Fibroblast of skin of back (primary cell): ENCODE measurements at regions not wholly inside any gene's neighbourhood (a gene's known extent, or its start where the extent isn't known, plus 50 kb on each side); places are given as distances from the start of the nearest gene placed in this dataset.
A peak's percentile ranks its signal among the peaks of the same experiment; 100 is the strongest.

Source experiments
- DNase-seq: peaks from one replicate; pipeline ENCODE4 v3.0.0-alpha.2; 2013

DNA sequence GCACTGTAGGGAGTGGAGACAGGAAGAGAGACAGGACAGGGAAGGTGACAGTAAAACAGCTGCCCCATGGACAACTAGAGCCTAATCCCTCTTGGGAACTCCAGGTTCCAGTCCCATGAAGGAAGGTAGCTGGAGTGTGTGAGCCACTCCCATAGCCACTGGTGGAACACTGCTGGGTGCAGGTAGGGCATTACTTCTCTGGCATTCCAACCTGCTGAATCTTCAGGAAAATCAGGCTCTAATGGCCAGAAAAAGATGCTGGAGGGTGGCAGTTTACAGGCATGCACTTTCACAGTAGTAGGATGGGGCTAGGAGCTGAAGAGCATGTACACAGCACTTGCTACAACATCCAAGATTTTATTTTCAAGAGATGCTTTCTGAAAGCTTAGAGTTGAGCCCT is 259.4 kb downstream of the AUH start:
- no peak for DNase-seq

- peak; percentile 52 for DNase-seq
Measured at GRCh38 chr9:91103931-91104330, 257.8 kb downstream of the AUH start.

- DNase-seq, result no peak
Measured at GRCh38 chr9:91106415-91107081, 255.2 kb downstream of the AUH start.

DNA sequence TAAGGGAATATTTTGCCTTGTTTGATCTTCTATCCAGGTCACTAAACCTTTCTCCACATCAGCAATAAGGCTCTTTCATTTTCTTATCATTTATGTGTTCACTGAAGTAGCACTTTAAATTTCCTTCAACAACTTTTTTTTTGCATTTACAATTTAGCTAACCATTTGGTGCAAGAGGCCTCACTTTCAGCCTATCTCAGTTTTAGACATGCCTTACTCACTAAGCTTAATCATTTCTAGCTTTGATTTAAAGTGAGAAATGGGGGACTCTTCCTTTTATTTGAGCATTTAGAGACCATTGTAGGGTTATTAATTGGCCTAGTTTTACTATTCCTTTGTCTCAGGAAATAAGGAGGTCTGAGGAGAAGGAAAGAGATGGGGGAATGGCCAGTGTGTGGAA is 250.5 kb downstream of the AUH start:
- DNase-seq, result no peak

DNA sequence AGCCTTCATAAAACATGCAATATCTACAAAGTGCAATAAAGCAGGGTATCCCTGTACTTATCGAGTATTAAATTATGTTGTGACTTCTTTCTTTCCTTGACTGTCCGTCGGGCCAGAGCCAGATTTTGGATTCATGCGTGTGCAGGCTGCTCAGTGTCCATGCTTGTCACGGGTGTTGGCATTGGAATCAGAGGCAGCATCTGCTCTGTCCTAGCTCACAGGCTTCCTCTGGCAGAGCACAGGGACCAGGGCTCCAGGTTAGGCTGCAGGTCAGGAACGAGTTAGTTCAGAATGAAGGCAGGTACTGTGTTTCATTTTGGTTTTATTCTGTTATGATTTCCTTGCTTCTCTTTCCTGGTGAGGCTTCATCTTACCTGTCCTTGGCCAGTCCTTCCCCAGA is 249.8 kb downstream of the AUH start:
- no peak for DNase-seq

GRCh38 chr9:91113016-91113415 is 248.7 kb downstream of the AUH start:
- DNase-seq, result no peak

DNA sequence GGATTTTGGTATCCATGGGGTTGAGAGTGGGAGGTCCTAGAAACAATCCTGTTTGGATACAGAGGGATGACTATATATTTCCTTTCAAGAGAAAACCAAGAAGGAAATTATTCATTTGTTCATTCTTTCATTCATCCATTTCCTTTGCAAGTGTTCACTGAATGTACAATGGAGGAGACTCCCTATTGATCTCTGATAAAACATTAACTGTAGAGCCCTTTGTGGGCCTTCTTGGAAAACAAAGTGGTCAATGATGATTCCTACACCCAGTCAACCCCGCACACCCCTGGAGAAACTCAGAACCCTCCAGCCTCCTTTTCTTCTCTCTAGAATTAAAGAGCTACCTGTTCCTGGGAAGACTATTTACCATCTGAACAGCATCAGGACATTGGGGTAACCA is 247.3 kb downstream of the AUH start:
- DNase-seq, result no peak

DNA sequence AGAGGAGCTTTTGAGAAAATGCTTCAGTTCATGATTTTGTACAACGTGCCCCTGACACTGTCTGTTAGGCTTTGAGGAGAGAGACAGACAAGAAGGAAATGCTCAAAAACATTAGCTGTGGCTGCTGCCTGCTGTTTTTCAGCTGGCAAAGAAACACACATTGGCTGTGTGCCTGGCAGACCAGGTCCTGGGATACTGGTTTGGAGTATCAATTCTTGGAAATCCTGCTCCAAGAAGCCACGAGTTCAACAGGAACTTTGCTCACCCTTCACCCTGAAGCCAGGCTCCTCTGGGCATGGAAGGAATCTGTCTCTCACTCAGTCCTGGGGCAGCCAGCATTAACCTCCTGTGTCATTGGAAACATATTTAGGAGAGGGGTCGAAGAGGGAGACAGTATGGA is 245.5 kb downstream of the AUH start:
- no peak for DNase-seq

- DNase-seq, result no peak
Measured at GRCh38 chr9:91116711-91117110, 245.0 kb downstream of the AUH start.

DNA sequence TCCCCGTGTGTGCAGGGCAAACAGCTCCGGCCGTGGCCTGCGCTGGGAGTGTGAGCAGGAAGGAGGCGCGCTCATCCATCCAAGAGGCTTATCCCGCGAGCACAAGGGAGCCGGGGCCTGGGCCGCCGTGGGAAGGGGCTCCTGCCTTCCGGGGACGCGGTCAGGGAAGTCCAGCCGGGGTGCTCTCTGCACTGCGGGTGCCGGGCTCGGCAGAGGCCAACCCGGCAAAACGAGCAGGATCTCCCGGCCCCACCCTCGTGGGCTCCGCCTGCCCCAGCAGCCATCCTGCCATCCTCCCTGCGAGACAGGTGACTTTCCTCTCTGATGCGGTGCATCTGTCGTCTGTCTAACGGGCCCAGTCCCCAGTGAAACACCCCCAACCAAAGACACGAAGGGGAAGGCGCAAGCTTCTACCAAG is 244.2 kb downstream of the AUH start:
- no peak for DNase-seq

DNA sequence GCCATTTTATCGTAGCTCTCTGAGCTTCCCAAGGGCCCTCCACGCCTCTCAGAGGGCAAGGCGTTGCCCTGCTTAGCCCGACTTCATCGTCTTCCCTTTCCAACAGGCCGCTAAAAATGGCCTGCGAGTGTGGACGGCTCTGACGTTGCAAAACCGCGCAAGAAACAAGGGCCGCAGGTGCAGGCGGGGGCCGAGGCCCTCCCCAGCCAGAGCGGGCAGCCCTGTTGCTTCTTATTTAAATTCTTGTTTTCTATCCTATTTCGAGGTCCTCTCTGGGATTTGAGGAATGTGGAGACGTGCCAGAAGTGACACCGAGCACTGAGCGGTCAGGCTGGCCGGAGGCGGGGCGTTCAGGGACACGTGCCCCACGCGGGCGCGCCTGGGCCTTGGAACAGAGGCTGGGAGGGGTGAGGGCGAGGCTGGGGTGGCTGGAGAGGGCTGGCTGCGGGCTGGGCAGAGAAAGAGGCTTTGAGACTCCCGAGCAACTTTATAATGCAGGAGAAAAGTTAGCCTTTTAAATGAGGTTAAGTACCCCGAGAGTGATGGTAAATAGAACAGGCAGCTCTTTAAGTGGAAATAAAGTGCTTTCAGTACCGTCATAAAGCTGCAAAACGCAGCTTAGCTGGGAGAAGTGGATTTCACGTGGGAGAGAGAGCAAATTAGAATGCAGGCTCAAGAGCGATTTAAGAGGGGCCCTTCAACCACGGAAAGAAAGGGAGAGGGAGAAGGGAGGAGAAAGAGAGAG is 243.6 kb downstream of the AUH start:
- DNase-seq, result peak; percentile 89

GRCh38 chr9:91118704-91119025 is 243.1 kb downstream of the AUH start:
- peak; percentile 46 for DNase-seq

GRCh38 chr9:91119142-91119541 is 242.6 kb downstream of the AUH start:
- DNase-seq, result peak; percentile 82

- DNase-seq, result peak; percentile 93
Measured at GRCh38 chr9:91119679-91120078, 242.0 kb downstream of the AUH start.

DNA sequence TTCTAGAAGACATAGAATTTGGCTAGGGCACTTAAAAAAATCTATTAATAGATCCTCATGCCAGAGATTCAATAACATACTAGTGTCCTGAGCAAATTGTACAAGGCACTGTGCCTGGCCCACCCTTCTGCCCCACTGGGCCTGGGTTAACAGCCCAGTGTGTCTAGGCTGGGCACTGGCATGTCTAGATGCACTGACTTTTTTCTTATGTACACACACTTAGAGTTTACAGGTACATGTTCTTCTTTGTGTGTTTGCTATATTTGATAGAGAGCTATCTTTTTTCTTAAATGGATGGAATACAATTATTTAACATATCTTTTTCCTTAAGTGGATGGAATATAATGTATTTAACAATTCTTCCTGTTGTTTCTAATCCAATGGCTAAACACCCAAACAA is 241.5 kb downstream of the AUH start:
- no peak for DNase-seq

DNA sequence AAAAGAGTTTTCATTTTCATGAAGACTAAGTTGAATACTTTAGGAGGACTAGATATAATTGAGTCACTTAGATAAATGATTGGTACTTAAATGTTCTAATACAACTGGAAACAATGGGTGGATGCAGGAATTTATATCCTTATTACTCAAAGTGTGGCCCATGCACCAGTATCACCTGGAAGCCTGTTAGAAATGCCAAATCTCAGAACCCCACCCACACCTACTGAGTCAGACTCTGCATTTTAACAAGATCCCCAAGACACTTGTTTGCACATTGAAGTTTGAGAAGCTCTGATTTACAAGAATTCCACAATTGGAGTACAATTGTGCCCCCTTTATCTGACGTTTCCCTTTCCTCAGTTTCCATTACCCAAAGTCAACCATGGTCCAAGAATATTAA is 239.0 kb downstream of the AUH start:
- DNase-seq, result no peak

DNA sequence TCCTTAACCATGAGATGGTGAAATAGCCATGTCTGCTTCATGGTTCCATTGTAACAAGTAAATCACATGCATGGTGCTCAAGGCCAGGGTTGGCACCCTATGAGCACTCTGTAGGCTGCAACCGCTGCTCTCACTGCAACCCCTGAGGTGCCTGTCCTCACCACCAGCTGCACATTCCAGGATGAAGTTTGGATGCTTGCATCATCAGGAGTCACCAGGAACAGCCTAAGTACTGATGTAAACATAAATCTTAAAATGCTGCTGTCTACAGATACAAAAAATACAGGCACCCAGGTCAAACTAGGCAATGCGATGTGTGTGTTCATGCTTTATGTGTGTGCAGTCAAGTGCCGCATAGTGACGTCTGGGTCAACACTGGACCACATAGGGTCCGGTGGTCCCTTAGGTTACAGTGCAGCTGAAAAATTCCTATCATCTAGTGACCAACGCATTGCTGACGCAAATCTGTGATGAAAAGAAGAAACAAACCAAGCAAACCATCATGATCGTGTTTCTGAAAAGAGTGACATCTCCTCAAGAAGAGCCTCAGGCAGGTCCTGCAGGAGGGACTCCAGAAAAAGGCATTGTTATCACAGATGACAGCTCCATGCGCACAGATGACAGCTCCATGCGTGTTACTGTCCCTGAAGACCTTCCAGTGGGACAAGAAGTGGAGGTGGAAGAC is 234.8 kb downstream of the AUH start:
- peak; percentile 49 for DNase-seq

- DNase-seq, result peak; percentile 24
Measured at GRCh38 chr9:91127653-91128052, 234.1 kb downstream of the AUH start.

GRCh38 chr9:91130796-91131318 is 230.9 kb downstream of the AUH start:
- DNase-seq, result no peak

DNA sequence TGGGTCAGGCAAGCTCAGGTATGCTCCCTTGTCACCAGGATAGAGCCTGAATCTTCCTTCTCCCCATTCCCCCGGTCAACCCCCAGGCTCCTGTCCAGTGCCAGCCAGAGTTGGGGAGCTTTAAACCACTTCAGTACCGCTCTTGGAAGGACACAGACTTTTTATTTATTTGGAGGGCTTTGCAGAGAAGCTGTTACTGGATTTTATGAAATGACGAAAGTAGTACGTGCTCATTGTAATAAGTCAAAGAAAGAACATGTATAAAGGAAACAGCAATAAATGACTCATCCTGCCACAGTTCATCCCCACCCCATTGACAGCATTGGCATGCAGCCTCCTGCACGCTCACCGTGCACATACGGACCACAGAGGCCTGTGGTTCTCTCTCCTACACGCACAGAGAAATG is 230.3 kb downstream of the AUH start:
- DNase-seq, result peak; percentile 97

DNA sequence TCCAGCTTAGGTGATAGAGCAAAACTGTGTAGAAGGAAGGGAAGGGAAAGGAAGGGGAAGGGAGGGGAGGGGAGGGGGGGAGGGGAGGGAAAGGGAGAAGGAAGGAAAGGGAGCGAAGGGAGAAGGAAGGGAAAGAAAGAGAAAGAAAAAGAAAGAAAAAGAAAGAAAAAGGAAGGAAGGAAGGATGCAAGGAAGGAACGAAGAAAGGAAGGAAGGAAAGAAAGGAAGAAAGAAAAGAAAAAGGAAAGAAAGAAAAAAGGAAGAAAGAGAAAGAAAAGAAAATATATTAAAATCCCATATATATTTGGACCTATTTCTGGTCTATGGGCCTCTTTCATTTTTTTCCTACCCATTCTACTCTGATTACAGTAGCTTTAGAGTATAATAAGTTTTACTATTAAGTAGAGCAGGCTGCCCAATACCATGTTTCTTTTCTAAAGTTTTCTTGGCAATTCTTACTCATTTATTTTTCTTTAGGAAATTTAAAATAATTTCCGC is 229.1 kb downstream of the AUH start:
- no peak for DNase-seq

- no peak for DNase-seq
Measured at GRCh38 chr9:91134608-91135007, 227.1 kb downstream of the AUH start.

DNA sequence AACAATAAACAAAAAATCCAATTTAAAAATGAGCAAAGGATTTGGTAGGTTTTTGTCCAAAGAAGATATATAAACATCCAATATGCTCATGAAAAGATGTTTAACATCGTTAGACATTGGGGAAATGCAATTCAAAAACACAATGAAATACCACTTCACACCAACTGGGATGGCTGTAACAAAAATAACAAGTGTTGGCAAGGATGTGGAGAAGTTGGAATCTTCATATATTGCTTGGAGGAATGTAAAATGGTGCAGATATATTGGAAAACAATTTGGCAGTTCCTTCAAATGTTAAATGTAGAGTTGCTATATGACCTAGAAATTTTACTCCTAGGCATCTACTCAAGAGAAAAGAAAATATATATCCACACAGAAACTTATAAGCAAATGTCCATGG is 224.3 kb downstream of the AUH start:
- no peak for DNase-seq

DNA sequence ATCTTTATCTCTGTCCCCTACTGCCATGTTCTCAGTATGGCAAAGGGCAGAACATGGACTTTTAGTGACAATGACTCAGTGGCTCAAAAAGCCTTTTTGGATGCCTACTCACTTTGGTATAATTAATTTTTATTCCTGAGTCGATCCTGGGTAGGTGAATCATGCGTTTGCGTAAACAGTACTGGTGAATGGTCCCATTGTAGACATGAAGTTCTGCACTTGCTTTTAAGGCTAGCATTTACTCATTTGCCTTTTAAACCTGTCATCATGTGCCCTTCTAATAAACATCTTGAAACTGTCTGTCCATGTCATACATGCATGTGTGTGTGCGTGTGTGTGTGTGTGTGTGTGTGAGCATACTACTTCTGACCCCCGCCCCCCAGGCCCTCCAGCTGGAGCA is 223.0 kb downstream of the AUH start:
- peak; percentile 16 for DNase-seq
